ENCODE measurements at regions not wholly inside any gene's neighbourhood (a gene's known extent, or its start where the extent isn't known, plus 50 kb on each side); places are given as distances from the start of the nearest gene placed in this dataset.

- no peak overlapping the region for H3K4me2 ChIP-seq (ENCODE audit: low read length)
- no peaks in the 10 kb centered on the region for H3K4me1 ChIP-seq (ENCODE audit: insufficient read depth, low read length, severe bottlenecking)
- H3K27ac ChIP-seq (ENCODE audit: low read depth, low read length, poor library complexity, severe bottlenecking), result no peak overlapping the region
These were observed 220.3 kb upstream of the CA10 start for GRCh38 chr17:52378860-52379259.

GRCh38 chr17:52376137-52376536 is 217.6 kb upstream of the CA10 start:
- Histone ChIP-seq H3K27me3 (ENCODE audit: insufficient read depth, low read length) (no peaks in the 10 kb centered on the region), H3K4me1 (ENCODE audit: insufficient read depth, low read length, severe bottlenecking) (no peaks in the 10 kb centered on the region), H3K79me2 (ENCODE audit: insufficient read depth, low read length) (no peaks in the 10 kb centered on the region), H3K9me2 (ENCODE audit: low read depth, low read length) (no peaks in the 10 kb centered on the region), H3K4me2 (ENCODE audit: low read length) (no peak overlapping the region), H3K4me3 (ENCODE audit: low read depth, low read length, poor library complexity, severe bottlenecking) (no peak overlapping the region), H3K9me3 (ENCODE audit: low read length) (no peaks in the 10 kb centered on the region), H3K36me3 (ENCODE audit: insufficient read depth, low read length) (no peaks in the 10 kb centered on the region), H4K20me1 (ENCODE audit: insufficient read depth, low read length) (no peaks in the 10 kb centered on the region), H2AFZ (ENCODE audit: low read length) (no peak overlapping the region), H3K9ac (ENCODE audit: low read length) (no peak overlapping the region), H3F3A (ENCODE audit: insufficient read depth, low read length) (no peaks in the 10 kb centered on the region), H3K27ac (ENCODE audit: low read depth, low read length, poor library complexity, severe bottlenecking) (no peak overlapping the region)
- TF ChIP-seq CTCF (IDR thresholded peaks at IDR 0.05; ENCODE audit: low read length) (no peak), EZH2 (IDR thresholded peaks at IDR 0.05; ENCODE audit: borderline replicate concordance, low read length) (no peak)

More at GRCh38 chr17:52378860-52379259, 220.3 kb upstream of the CA10 start:
- TF ChIP-seq CTCF (IDR thresholded peaks at IDR 0.05; ENCODE audit: low read length), result no peak
- TF ChIP-seq EZH2 (IDR thresholded peaks at IDR 0.05; ENCODE audit: borderline replicate concordance, low read length), result no peak
- no peak overlapping the region for H3K9ac ChIP-seq (ENCODE audit: low read length)
- H3K79me2 ChIP-seq (ENCODE audit: insufficient read depth, low read length), result no peaks in the 10 kb centered on the region
- no peaks in the 10 kb centered on the region for H4K20me1 ChIP-seq (ENCODE audit: insufficient read depth, low read length)
- no peaks in the 10 kb centered on the region for H3K36me3 ChIP-seq (ENCODE audit: insufficient read depth, low read length)
- no peaks in the 10 kb centered on the region for H3K27me3 ChIP-seq (ENCODE audit: insufficient read depth, low read length)
- no peak overlapping the region for H2AFZ ChIP-seq (ENCODE audit: low read length)
- no peaks in the 10 kb centered on the region for H3K9me2 ChIP-seq (ENCODE audit: low read depth, low read length)
- H3K4me3 ChIP-seq (ENCODE audit: low read depth, low read length, poor library complexity, severe bottlenecking), result no peak overlapping the region
- no peaks in the 10 kb centered on the region for H3F3A ChIP-seq (ENCODE audit: insufficient read depth, low read length)
- H3K9me3 ChIP-seq (ENCODE audit: low read length), result no peaks in the 10 kb centered on the region

GRCh38 chr17:52368886-52369285 is 210.4 kb upstream of the CA10 start:
- no peaks in the 10 kb centered on the region for H3K36me3 ChIP-seq (ENCODE audit: insufficient read depth, low read length)
- no peak overlapping the region for H2AFZ ChIP-seq (ENCODE audit: low read length)
- H3K4me2 ChIP-seq (ENCODE audit: low read length), result no peak overlapping the region
- H3K4me3 ChIP-seq (ENCODE audit: low read depth, low read length, poor library complexity, severe bottlenecking), result no peak overlapping the region
- no peak overlapping the region for H3K9ac ChIP-seq (ENCODE audit: low read length)
- no peaks in the 10 kb centered on the region for H3K9me3 ChIP-seq (ENCODE audit: low read length)
- H4K20me1 ChIP-seq (ENCODE audit: insufficient read depth, low read length), result no peaks in the 10 kb centered on the region
- no peaks in the 10 kb centered on the region for H3F3A ChIP-seq (ENCODE audit: insufficient read depth, low read length)
- H3K27me3 ChIP-seq (ENCODE audit: insufficient read depth, low read length), result no peaks in the 10 kb centered on the region
- H3K27ac ChIP-seq (ENCODE audit: low read depth, low read length, poor library complexity, severe bottlenecking), result no peak overlapping the region
- no peaks in the 10 kb centered on the region for H3K9me2 ChIP-seq (ENCODE audit: low read depth, low read length)
- no peak for TF ChIP-seq EZH2 (IDR thresholded peaks at IDR 0.05; ENCODE audit: borderline replicate concordance, low read length)
- TF ChIP-seq CTCF (IDR thresholded peaks at IDR 0.05; ENCODE audit: low read length), result no peak
- H3K79me2 ChIP-seq (ENCODE audit: insufficient read depth, low read length), result no peaks in the 10 kb centered on the region
- no peaks in the 10 kb centered on the region for H3K4me1 ChIP-seq (ENCODE audit: insufficient read depth, low read length, severe bottlenecking)

Measured in OCI-LY1 (cell line).